Caki2 (cell line): ENCODE measurements at regions not wholly inside any gene's neighbourhood (a gene's known extent, or its start where the extent isn't known, plus 50 kb on each side); places are given as distances from the start of the nearest gene placed in this dataset.
A peak's percentile ranks its signal among the peaks of the same experiment; 100 is the strongest.
"Not testable (repeated sequence)": the region's sequence is repeated elsewhere in the genome, so short reads cannot be mapped to it uniquely, and the experiment has no call there.

Experiments used
- DNase-seq: peaks from one replicate; pipeline ENCODE4 v3.0.0-alpha.2; 2015; ENCODE audit warnings: low read depth
- in situ Hi-C: cut with HindIII; loops from 2 replicates; pipeline ENCODE4 v1.10.0; 2016; ENCODE audit warnings: low sequenced_read_pairs, low pct_unique_long_range_greater_than_20kb, mixed read lengths

GRCh38 chr5:21051945-21052344 is 1063.9 kb upstream of the CDH18 start:
- no peak for DNase-seq
- in situ Hi-C loops = no loop called here

- no peak for DNase-seq
- in situ Hi-C loops = no loop called here
Observed at GRCh38 chr5:21049901-21050300, 1061.9 kb upstream of the CDH18 start.

- in situ Hi-C loops = no loop called here
- no peak for DNase-seq
Observed at GRCh38 chr5:21030981-21031380, 1043.0 kb upstream of the CDH18 start.

- in situ Hi-C loops = no loop called here
Observed at GRCh38 chr5:21024966-21025365, 1037.0 kb upstream of the CDH18 start.

GRCh38 chr5:21013237-21013636 is 1025.2 kb upstream of the CDH18 start:
- no peak for DNase-seq
- in situ Hi-C loops = no loop called here

More at GRCh38 chr5:21024966-21025365, 1037.0 kb upstream of the CDH18 start:
- DNase-seq = no peak

GRCh38 chr5:21007781-21008180 is 1019.8 kb upstream of the CDH18 start:
- DNase-seq = no peak
- in situ Hi-C loops = no loop called here

GRCh38 chr5:20988933-20989332 is 1000.9 kb upstream of the CDH18 start:
- DNase-seq, in situ Hi-C loops: not testable (repeated sequence)

- no peak for DNase-seq
- in situ Hi-C loops = no loop called here
Observed at GRCh38 chr5:20985754-20986153, 997.8 kb upstream of the CDH18 start.

GRCh38 chr5:20974426-20974825 is 986.4 kb upstream of the CDH18 start:
- in situ Hi-C loops = no loop called here
- DNase-seq = no peak

GRCh38 chr5:20972419-20972925 is 984.5 kb upstream of the CDH18 start:
- in situ Hi-C loops = no loop called here
- DNase-seq = peak; percentile 71

- DNase-seq = no peak
- in situ Hi-C loops = no loop called here
Observed at GRCh38 chr5:20959347-20959746, 971.3 kb upstream of the CDH18 start.

GRCh38 chr5:20958641-20959040 is 970.6 kb upstream of the CDH18 start:
- DNase-seq = no peak
- in situ Hi-C loops = no loop called here

GRCh38 chr5:20956134-20956533 is 968.1 kb upstream of the CDH18 start:
- in situ Hi-C loops = no loop called here
- no peak for DNase-seq

- in situ Hi-C loops = no loop called here
- no peak for DNase-seq
Observed at GRCh38 chr5:20949636-20950035, 961.6 kb upstream of the CDH18 start.

GRCh38 chr5:20943183-20943971 is 955.4 kb upstream of the CDH18 start:
- in situ Hi-C loops, DNase-seq: not testable (repeated sequence)

GRCh38 chr5:20942603-20943002 is 954.6 kb upstream of the CDH18 start:
- in situ Hi-C loops, DNase-seq: not testable (repeated sequence)

- DNase-seq, in situ Hi-C loops: not testable (repeated sequence)
Observed at GRCh38 chr5:20940786-20941185, 952.8 kb upstream of the CDH18 start.

GRCh38 chr5:20890936-20891335 is 902.9 kb upstream of the CDH18 start:
- DNase-seq, in situ Hi-C loops: not testable (repeated sequence)

- in situ Hi-C loops, DNase-seq: not testable (repeated sequence)
Observed at GRCh38 chr5:20875726-20876125, 887.7 kb upstream of the CDH18 start.

- in situ Hi-C loops, DNase-seq: not testable (repeated sequence)
Observed at GRCh38 chr5:20865892-20866291, 877.9 kb upstream of the CDH18 start.
